GM18520 (cell line): ENCODE measurements at regions not wholly inside any gene's neighbourhood (a gene's known extent, or its start where the extent isn't known, plus 50 kb on each side); places are given as distances from the start of the nearest gene placed in this dataset.

Experiments
- ATAC-seq: cut with Tn5 transposase; IDR thresholded peaks from one replicate; pipeline ENCODE4 v1.9.1; 2021; ENCODE audit not compliant: unreplicated experiment

DNA sequence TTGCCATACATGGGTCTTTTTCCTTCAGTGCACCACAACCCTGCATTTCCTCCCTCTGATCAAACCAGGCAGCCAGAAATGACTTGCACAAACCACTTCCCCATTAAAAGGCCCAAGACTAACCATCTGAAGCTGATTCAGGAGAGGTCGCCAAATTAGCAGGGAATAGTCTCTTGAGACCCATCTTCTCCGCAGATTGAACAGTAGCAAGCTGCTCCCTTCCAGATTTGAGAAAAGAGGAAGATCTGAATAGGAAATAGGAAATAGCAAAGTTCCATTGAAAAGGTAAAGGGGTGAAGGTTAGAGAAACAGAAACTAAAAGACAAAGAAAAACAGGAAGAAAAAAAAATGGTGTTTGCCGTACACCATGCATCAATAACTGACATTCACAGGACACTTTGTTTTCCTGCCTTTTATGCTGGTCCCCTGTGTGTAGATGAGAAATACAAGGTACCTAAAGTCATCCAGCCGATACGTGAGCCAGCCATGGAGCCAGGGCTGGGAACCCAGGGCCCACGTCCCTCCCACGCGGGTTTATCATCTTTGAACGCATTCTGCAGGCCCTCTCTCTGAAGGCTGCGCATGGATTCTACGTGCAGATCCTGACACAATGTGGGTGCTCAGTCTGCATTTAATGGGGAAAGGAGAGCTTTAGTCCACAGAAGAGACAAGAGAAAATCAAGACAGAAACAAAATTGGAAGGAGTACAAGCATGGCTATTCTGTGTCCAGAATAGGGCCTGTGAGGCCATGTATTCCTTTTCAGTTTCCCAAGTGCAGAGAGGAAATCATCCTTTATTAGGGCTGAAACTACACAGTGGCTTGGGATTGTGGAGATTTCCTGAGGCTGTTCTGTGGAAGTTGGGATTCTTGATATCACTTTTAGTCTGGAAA, 268.4 kb upstream of the NPVF start:
- no peak for ATAC-seq

DNA sequence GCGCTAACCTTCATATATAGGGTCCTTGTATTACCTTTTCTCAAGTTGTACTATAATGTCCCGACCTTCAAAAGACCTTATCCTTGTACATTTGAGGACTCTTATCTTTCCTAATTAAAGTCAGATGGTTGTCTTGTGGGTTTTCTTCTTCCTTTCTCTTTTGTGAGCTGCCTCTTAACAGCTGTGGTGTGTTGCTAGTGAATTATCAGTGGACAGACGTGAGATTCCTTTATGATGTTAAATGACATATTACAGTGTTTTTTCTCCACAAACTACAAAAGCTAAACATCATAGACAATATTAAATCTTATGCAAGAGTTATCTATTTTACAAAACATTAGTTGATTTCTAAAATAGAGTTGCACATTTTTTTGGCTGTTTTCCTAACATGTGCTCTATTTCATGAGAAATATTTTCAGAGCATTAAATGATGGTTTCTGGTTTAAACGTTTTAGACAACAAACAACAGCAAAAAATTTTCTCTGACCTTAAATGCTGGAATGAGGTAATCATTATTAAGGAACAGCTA, 272.2 kb upstream of the NPVF start:
- no peak for ATAC-seq

- no peak for ATAC-seq
Observed at GRCh38 chr7:25503306-25503705, 275.0 kb upstream of the NPVF start.

DNA sequence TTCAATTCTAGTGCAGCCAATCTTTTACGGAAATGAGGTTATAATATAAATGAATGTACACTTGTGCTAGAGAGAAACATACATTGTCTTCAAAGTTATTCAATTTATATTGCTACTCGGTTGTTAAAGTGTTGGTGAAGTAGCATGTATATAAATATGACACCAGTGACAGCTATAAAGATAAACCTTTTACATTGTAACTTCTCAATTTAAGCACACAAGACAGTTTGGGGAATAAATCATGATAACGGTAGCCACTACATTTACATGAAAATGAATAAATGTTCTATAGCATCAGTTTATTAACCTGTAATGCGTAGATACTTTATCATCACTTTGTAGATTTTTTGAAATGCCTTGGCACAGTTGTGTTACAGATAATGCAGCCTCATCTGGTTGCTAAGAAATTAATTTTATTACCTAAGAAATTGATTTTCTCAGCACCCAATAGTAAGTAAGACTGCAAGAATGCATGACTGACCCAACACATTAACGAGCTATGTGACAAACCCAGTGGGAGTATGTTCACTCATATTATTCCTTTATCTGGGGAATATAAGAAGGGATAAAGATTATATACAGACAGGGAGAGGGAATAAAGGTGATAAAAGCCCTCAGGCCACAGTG, 283.9 kb upstream of the NPVF start:
- ATAC-seq = no peak

GRCh38 chr7:25515633-25516275, 287.5 kb upstream of the NPVF start:
- ATAC-seq = no peak

DNA sequence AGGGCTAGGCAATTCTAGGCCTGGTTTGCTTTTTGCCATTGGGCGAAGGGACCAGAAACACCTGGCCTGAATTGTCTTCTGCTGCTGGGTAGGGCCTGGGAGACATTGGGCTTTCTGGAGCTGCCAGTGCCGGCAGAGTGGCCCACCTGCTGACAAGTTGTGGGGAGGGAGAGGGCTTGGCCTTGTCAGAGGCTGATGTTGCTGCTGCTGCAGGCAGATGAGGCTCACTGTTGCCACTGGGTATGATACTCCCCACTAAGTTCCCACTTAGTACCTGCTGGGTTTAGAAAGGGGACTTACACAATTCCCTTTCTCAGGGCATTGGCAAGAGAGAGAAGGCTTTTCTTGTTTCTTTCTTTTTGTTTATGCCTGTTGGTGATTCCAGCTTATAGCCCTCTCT, 289.6 kb upstream of the NPVF start:
- no peak for ATAC-seq

DNA sequence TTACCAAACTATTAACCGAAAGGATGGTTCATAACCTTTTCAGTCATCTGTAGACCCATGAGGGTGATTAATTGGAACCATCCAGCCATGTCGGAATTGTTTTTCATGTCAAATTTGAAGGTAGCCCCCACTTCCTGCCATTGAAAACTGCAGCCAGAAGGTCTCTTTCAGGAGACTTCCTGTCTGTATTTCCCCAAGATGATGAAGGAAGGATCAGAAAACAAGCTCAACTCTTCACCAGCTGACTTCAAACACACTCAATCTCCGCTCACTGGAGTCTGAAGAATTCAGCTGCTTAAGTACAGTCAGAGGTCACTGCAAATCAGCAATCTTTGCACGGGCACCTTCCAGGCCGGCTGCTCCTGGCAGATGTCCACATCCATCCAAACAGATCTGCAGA, 291.7 kb upstream of the NPVF start:
- no peak for ATAC-seq

- no peak for ATAC-seq
Observed at GRCh38 chr7:25520516-25520915, 292.2 kb upstream of the NPVF start.

- no peak for ATAC-seq
Observed at GRCh38 chr7:25521236-25521635, 292.9 kb upstream of the NPVF start.

GRCh38 chr7:25522727-25523126, 294.4 kb upstream of the NPVF start:
- no peak for ATAC-seq

DNA sequence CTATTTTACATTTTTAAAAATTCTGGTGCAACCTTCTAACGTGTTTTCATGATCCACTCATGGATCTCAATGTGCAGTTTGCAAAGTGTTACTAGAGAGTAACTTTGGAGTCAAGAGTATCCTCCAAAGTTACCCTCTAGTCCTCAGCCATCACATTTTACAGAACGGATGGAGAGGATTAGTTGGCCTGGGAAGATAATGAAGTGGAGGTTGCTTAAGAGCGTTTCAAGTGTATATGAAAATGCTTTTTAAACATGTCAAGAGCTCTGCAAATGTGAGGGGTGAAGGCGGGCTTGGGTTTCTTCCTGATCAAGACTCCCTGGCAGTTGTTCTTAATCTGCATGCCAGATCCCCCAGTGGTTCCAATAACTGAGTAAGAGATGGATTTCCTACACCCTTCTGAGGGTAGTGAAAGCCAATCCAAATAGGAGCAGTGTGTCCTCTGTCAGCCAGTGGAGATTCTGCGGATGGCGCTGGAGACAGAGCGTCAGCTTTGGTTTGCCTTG, 299.4 kb upstream of the NPVF start:
- no peak for ATAC-seq

DNA sequence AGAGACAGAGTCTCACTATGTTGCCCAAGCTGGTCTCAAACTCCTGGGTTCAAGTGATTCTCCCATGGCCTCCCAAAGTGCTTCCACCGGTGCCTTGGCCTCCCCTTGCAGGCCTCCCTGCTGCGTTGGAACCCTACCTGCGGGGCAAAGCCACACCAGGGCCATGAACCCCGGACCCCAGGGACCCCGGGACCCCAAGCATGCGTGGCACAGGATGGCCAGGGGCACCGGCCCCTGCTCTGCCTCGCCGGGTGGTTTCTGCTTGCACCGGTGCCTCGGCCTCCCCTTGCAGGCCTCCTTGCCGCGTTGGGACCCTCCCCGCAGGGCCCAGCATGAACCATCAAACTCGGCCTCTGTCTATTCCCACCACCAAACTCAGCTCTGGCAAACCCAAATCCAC, 301.0 kb upstream of the NPVF start:
- no peak for ATAC-seq

GRCh38 chr7:25536851-25537250, 308.6 kb upstream of the NPVF start:
- no peak for ATAC-seq

DNA sequence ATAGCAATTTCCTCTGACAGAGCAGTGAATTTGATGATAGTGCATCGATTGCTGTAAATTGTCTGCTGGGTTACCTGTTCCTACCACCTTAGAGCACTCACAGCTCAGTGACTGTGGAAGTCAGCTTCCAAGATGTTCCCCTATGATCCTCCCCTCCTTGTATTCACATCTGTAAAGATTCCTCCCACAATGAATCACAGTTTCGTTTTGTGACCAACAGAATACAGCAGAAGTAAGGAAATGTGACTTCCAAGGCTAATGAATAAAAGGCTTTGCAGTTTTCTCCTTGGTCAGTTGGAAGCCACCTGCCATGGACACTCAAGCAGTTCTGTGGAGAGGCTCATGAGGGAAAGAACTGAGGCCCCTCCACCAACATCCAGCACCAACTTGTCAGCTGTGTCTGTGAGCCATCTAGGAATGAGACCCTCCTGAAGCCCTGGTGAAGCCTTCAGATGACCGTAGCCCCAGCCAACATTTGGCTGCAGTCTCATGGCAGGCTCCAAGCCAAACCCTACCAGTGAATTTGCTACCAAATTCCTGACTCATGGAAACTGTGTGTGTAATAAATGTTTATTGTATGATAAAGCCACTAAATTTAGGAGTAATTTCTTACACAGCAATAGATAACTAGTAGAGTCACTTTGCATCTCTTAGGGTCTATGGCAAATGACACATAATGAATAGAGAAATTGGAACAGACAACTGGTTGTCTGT, 309.5 kb upstream of the NPVF start:
- no peak for ATAC-seq

GRCh38 chr7:25541094-25541821, 313.0 kb upstream of the NPVF start:
- no peak for ATAC-seq

DNA sequence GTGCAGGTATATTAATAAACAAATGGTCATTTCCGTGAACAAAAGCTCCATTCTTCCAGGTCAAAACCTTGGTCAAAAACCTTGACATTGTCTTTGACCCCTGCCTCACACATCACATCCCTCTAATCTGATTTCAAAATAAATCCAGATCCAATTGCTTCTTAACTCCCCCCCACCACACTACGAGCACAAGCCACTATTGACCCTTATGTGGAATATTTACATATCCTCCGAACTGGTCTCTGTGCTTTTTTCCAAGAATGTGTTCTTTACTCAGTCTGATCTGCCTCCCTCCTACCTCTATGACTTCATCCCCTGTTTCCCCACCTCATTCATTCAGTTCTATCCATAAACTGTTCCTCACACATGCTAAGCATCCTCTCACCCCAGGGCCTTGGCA, 313.6 kb upstream of the NPVF start:
- ATAC-seq = no peak

DNA sequence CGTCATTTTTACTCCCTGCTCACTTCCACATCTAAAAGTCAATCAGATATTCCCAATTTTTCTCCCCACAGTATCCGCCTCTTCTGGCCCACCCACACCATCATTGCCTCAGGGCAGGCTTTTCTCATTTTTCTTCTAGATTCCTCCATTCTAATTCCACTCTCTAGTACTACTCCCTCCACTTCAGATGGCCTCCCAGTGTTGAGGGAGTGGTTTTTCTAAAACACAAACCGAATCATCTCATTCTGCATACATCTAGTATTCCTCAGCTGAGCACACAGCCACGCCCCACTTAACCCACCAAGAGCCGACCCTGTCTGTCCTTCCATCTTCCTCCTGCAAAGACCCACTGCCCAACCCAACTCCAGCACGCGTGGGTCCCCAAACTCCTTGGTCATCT, 314.9 kb upstream of the NPVF start:
- no peak for ATAC-seq

- no peak for ATAC-seq
Observed at GRCh38 chr7:25543798-25544197, 315.5 kb upstream of the NPVF start.

- ATAC-seq = no peak
Observed at GRCh38 chr7:25544254-25544653, 316.0 kb upstream of the NPVF start.
